GM19438 (cell line): ENCODE measurements at regions not wholly inside any gene's neighbourhood (a gene's known extent, or its start where the extent isn't known, plus 50 kb on each side); places are given as distances from the start of the nearest gene placed in this dataset.
"Not testable (repeated sequence)": the region's sequence is repeated elsewhere in the genome, so short reads cannot be mapped to it uniquely, and the experiment has no call there.

Experiments
- ATAC-seq: cut with Tn5 transposase; IDR thresholded peaks from one replicate; pipeline ENCODE4 v1.9.1; 2021; ENCODE audit warnings: low read depth; ENCODE audit not compliant: unreplicated experiment

- ATAC-seq, result no peak
Measured at GRCh38 chr12:24679126-24679525, 269.8 kb downstream of the BCAT1 start.

DNA sequence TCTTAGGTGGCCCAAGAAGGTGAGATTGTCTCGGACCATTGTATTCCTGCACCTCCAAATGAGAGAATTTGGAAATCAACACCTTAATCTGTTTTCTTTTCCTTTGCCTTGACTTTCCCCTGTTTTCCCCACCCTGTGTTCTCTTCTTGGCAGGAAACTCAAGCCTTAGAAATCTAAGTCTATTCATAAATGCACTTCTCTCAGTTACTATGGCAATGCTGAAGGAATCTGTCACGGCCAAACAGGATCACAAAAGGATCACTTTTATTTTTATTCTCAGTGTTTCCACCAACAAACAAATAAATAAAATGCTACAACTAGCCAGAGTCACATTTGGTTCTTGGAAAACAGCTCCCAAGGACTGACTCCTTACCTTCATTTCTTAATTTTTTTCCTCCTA, 270.5 kb downstream of the BCAT1 start:
- ATAC-seq, result no peak

- no peak for ATAC-seq
Measured at GRCh38 chr12:24668563-24668962, 280.3 kb downstream of the BCAT1 start.

GRCh38 chr12:24664161-24664880, 284.6 kb downstream of the BCAT1 start:
- ATAC-seq, result no peak

DNA sequence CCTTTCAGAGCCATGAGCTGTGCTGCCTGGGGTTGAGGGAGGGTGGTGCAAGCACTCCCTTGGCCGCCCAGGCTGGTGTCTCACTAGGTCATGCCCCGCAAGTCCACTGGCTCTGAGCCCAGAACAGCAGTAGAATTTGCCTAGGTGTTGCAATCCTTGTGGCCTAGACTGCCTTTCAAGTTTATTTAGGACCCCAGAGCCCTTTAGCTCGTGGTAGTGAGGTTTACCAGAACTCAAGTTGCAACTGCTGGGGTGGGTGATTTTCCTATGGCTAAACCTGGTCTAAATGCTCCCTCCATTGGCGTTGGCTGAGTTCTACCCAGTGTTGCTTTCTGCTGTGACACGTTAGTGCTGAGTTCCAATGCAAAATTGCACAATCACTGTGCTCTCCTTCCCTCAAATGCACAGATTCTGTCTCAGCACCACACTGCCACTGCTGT, 287.2 kb downstream of the BCAT1 start:
- no peak for ATAC-seq

DNA sequence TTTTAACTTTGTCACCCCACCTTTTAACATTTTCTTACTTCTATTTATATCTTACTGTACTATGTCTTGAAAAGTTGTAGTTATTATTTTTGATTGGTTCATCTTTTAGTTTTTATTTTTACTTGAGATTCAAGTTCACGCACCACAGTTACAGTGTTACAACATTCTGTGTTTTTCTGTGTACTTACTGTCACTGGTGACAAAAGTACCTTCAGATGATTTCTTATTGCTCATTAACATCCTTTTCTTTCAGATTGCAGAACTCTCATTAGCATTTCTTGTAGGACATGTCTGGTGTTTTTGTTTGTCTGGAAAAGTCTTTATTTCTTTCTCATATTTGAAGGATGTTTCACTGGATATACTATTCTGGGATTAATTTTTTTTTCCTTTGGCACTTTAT, 289.9 kb downstream of the BCAT1 start:
- no peak for ATAC-seq

DNA sequence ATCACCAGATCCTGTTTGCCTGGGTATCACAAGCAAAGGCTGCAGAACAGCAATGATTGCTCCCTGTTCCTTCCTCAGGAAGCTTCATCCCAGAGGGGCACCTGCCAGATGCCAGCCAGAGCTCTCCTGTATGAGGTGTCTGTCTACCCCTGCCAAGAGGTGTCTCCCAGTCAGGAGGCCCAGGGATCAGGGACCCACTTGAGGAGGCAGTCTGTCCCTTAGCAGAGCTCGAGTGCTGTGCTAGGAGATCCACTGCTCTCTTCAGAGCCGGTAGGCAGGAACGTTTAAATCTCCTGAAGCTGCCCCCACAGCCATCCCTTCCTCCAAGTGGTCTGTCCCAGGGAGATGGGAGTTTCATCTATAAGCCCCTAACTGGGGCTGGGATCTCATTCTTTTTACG, 294.6 kb downstream of the BCAT1 start:
- ATAC-seq, result not testable (repeated sequence)

GRCh38 chr12:24649634-24650033, 299.3 kb downstream of the BCAT1 start:
- no peak for ATAC-seq

- ATAC-seq, result no peak
Measured at GRCh38 chr12:24649209-24649608, 299.7 kb downstream of the BCAT1 start.

DNA sequence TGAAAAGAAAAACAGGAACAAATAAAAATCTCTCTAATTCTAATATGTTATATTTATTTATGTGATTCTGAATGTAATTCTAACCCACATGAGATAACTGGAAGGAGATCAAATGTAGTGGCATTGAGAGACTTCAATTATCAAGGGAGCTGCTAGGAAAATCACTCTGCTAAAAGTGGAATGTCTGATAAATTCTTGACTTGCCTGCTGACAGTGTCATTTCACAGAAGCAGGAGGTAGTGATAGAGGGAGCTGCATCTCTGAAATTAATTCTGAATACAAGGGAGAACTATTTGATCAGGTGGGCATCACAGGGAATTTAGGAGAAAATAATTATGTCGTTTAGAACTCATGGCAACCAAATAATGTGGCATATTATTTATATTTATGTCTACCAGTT, 303.6 kb downstream of the BCAT1 start:
- no peak for ATAC-seq

- ATAC-seq, result no peak
Measured at GRCh38 chr12:24643120-24644119, 305.5 kb downstream of the BCAT1 start.

- ATAC-seq, result no peak
Measured at GRCh38 chr12:24639641-24640040, 309.3 kb downstream of the BCAT1 start.

GRCh38 chr12:24632466-24632865, 316.4 kb downstream of the BCAT1 start:
- ATAC-seq, result no peak

GRCh38 chr12:24631676-24632426, 317.1 kb downstream of the BCAT1 start:
- ATAC-seq, result no peak

- ATAC-seq, result no peak
Measured at GRCh38 chr12:24630856-24631255, 318.0 kb downstream of the BCAT1 start.

DNA sequence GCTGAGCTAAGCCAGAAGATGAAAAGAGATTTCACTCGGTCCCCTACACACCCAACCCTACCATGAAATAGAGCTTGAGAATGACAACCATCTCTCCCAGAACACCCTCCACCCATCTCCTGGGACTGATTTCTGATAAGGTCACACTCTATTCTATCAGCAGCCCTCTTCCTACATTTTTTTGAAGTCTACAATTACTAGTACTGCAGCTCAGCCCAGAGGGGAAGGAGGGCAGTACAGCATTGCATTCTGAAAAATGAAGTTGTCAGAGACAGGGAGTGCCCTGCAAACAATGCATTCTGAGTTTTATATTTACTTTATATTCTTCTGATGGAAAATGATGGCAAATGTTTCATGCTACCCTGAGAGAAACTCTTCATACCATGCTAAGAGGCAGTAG, 318.5 kb downstream of the BCAT1 start:
- no peak for ATAC-seq

GRCh38 chr12:24625103-24625502, 323.8 kb downstream of the BCAT1 start:
- no peak for ATAC-seq

DNA sequence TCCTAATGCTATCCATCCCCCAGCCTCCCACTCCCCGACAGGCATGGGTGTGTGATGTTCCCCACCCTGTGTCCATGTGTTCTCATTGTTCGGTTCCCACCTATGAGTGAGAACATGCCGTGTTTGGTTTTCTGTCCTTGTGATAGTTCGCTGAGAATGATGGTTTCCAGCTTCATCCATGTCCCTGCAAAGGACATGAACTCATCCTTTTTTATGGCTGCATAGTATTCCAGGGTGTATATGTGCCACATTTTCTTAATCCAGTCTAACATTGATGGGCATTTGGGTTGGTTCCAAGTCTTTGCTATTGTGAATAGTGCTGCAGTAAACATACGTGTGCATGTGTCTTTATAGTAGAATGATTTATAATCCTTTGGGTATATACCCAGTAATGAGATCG, 328.9 kb downstream of the BCAT1 start:
- not testable (repeated sequence) for ATAC-seq

GRCh38 chr12:24617471-24617870, 331.4 kb downstream of the BCAT1 start:
- no peak for ATAC-seq

- no peak for ATAC-seq
Measured at GRCh38 chr12:24615967-24616411, 332.9 kb downstream of the BCAT1 start.
